ENCODE measurements at regions not wholly inside any gene's neighbourhood (a gene's known extent, or its start where the extent isn't known, plus 50 kb on each side); places are given as distances from the start of the nearest gene placed in this dataset.

DNA sequence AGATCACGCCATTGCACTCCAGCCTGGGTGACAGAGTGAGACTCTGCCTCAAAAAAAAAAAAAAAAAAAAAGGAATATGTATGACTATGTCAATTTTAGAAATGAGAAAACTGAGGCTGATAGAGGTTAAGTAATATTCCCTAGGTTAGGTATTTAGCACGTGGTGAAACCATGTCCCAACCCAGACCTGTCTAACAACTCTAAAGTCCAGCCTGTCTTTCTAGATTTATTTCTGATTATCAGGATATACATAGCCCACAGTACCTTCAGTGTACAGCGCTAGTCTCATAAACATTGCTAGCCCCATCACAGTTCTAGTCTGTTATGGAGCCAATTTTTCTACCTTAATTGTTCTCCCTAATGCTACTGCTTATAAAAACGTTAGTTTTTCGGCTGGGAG lies 88.4 kb upstream of the RAP2B start:
- H3K27me3 ChIP-seq, result no peaks in the 10 kb centered on the region

DNA sequence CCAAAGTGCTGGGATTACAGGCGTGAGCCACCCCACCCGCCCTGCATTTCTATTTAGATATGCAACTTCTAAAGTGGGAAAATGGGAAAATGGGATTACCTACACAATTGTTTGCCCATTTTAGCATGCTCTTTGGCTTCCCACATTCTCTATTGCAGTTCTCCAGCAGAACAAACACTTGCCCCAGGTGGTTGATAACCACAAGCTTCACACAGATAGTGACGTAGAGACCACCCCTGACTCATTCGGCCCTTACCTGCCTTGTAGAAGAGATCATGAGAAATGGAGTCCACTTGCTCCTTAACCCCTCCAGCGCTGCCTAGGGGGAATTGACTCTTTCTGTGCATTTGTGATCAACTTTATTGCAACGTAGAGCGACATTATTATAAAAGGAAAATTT lies 83.2 kb upstream of the RAP2B start:
- 84 to 97% methylated on average over 4 to 7 of the region's 7 CpGs for WGBS, 2 donors (ENCODE audit: low coverage in 1 of 2)
- in situ Hi-C loops (cut with MboI; ENCODE audit: low pct_ligation_motif_present in 1 of 4, low pct_unique_long_range_greater_than_20kb in 1 of 4, low sequenced_read_pairs in 3 of 4), result no loop called here
- H3K4me3 ChIP-seq, result no peak overlapping the region
- no peaks in the 10 kb centered on the region for H3K27me3 ChIP-seq
- intact Hi-C loops (cut with DNase I; ENCODE audit: low total_unique reads), result no loop called here
- no peaks in the 10 kb centered on the region for H3K9me3 ChIP-seq
- no peaks in the 10 kb centered on the region for H3K4me1 ChIP-seq
- TF ChIP-seq POLR2A (IDR thresholded peaks at IDR 0.05), result no peak
- TF ChIP-seq EP300 (IDR thresholded peaks at IDR 0.05; ENCODE audit: low read depth), result no peak
- TF ChIP-seq, protein P1, sequence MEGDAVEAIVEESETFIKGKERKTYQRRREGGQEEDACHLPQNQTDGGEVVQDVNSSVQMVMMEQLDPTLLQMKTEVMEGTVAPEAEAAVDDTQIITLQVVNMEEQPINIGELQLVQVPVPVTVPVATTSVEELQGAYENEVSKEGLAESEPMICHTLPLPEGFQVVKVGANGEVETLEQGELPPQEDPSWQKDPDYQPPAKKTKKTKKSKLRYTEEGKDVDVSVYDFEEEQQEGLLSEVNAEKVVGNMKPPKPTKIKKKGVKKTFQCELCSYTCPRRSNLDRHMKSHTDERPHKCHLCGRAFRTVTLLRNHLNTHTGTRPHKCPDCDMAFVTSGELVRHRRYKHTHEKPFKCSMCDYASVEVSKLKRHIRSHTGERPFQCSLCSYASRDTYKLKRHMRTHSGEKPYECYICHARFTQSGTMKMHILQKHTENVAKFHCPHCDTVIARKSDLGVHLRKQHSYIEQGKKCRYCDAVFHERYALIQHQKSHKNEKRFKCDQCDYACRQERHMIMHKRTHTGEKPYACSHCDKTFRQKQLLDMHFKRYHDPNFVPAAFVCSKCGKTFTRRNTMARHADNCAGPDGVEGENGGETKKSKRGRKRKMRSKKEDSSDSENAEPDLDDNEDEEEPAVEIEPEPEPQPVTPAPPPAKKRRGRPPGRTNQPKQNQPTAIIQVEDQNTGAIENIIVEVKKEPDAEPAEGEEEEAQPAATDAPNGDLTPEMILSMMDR (IDR thresholded peaks at IDR 0.05), result no peak
- no peak for TF ChIP-seq POLR2AphosphoS5 (IDR thresholded peaks at IDR 0.05)
- H3K36me3 ChIP-seq, result no peaks in the 10 kb centered on the region
- H3K27ac ChIP-seq, result no peak overlapping the region
- no peak for DNase-seq

More for the DNA sequence above, 88.4 kb upstream of the RAP2B start:
- DNase-seq, result no peak
- H3K4me3 ChIP-seq, result no peak overlapping the region
- WGBS, 2 donors (ENCODE audit: low coverage in 1 of 2), result 60 to 73% methylated on average over 4 to 5 of the region's 5 CpGs
- no peaks in the 10 kb centered on the region for H3K4me1 ChIP-seq
- TF ChIP-seq POLR2A (IDR thresholded peaks at IDR 0.05), result no peak
- no peak for TF ChIP-seq POLR2AphosphoS5 (IDR thresholded peaks at IDR 0.05)
- no peak for TF ChIP-seq EP300 (IDR thresholded peaks at IDR 0.05; ENCODE audit: low read depth)
- TF ChIP-seq, protein P1 (IDR thresholded peaks at IDR 0.05), result no peak
- H3K9me3 ChIP-seq, result no peaks in the 10 kb centered on the region
- no peak overlapping the region for H3K27ac ChIP-seq
- H3K36me3 ChIP-seq, result no peaks in the 10 kb centered on the region
- intact Hi-C loops (cut with DNase I; ENCODE audit: low total_unique reads), result no loop called here
- in situ Hi-C loops (cut with MboI; ENCODE audit: low pct_ligation_motif_present in 1 of 4, low pct_unique_long_range_greater_than_20kb in 1 of 4, low sequenced_read_pairs in 3 of 4), result no loop called here

DNA sequence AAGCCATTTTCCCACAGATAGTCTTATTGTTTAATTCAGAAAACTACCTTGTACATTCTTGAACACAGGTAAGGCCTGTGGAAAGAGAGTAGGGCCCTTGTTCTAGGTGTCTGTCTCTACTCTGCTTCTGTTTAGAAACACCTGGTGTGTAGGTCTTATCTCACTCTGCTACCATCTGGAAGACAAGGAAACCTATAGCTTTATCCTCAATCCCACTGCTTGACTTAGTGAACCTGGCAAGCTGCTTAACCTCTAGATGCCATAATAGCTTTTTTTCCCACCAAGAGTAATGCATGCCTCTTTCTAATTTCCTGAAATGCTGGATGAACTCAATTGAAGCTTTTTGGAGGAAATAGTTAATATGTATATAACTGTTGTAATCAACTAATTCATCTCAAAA lies 82.6 kb upstream of the RAP2B start:
- no peaks in the 10 kb centered on the region for H3K4me1 ChIP-seq
- H3K27me3 ChIP-seq, result no peaks in the 10 kb centered on the region
- no peak for DNase-seq
- no peaks in the 10 kb centered on the region for H3K36me3 ChIP-seq
- in situ Hi-C loops (cut with MboI; ENCODE audit: low pct_ligation_motif_present in 1 of 4, low pct_unique_long_range_greater_than_20kb in 1 of 4, low sequenced_read_pairs in 3 of 4), result no loop called here
- intact Hi-C loops (cut with DNase I; ENCODE audit: low total_unique reads), result no loop called here
- H3K4me3 ChIP-seq, result no peak overlapping the region
- TF ChIP-seq POLR2AphosphoS5 (IDR thresholded peaks at IDR 0.05) (no peak), POLR2A (IDR thresholded peaks at IDR 0.05) (no peak), EP300 (IDR thresholded peaks at IDR 0.05; ENCODE audit: low read depth) (no peak)
- TF ChIP-seq, protein P1 (IDR thresholded peaks at IDR 0.05), result no peak
- no peaks in the 10 kb centered on the region for H3K9me3 ChIP-seq
- no peak overlapping the region for H3K27ac ChIP-seq

DNA sequence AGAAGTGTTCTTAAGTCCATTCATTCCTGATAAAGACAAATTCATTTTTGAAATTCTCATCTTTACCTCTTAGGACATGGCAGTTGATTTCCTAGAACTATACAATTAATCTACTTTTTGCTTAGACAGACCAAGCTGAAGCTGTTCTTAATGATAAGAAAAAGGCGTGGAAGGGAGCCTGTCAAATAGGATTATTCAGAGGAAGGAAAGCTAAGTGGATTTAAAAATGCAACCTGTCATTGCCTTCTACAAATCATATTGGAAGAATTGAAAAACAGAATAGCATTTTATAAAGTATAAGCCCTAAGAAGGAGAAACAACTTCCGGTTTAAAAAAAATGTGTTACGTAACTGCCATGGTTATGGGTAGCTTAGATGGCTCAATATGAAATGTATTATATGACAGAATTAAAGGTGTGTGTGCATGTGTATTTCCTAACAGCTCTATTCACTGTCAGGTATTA lies 81.2 kb upstream of the RAP2B start:
- Histone ChIP-seq H3K4me1 (no peaks in the 10 kb centered on the region), H3K4me3 (no peak overlapping the region), H3K36me3 (no peaks in the 10 kb centered on the region), H3K9me3 (no peaks in the 10 kb centered on the region), H3K27me3 (no peaks in the 10 kb centered on the region), H3K27ac (no peak overlapping the region)
- WGBS, 2 donors (ENCODE audit: low coverage in 1 of 2), result 53 to 69% methylated on average over 3 of the region's 3 CpGs
- DNase-seq, result no peak
- TF ChIP-seq POLR2A (IDR thresholded peaks at IDR 0.05), result no peak
- TF ChIP-seq, protein P1 (IDR thresholded peaks at IDR 0.05), result no peak
- no peak for TF ChIP-seq POLR2AphosphoS5 (IDR thresholded peaks at IDR 0.05)
- TF ChIP-seq EP300 (IDR thresholded peaks at IDR 0.05; ENCODE audit: low read depth), result no peak
- in situ Hi-C loops (cut with MboI; ENCODE audit: low pct_ligation_motif_present in 1 of 4, low pct_unique_long_range_greater_than_20kb in 1 of 4, low sequenced_read_pairs in 3 of 4) (no loop called here), intact Hi-C loops (cut with DNase I; ENCODE audit: low total_unique reads) (no loop called here)

Measured in transverse colon (tissue), 4 donors.